ENCODE measurements at regions not wholly inside any gene's neighbourhood (a gene's known extent, or its start where the extent isn't known, plus 50 kb on each side); places are given as distances from the start of the nearest gene placed in this dataset.
"Not testable (repeated sequence)": the region's sequence is repeated elsewhere in the genome, so short reads cannot be mapped to it uniquely, and the experiment has no call there.

DNA sequence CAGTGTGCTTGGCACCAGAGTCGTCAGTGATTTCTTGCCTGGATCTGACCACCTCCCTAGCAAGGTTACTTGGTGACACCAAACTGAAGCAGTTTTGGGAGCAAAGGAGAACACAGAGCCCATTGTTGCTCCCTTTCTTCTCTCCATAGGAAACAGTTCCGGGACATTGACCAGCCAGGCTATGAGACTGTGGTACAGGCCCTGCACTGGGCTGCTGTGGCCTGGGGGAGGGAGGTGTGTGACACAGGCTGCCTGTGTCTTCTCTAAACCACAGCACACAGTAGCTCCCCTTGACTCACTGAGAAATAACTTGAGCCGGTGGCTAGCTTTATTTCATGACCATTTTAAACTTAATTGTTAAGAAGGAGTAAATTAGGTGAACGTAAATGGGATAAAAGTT, 214.8 kb upstream of the UBL3 start:
- DNase-seq (ENCODE audit: low spot score): no peak

- no peak for DNase-seq (ENCODE audit: low spot score)
Observed at GRCh38 chr13:30063892-30064291, 213.5 kb upstream of the UBL3 start.

DNA sequence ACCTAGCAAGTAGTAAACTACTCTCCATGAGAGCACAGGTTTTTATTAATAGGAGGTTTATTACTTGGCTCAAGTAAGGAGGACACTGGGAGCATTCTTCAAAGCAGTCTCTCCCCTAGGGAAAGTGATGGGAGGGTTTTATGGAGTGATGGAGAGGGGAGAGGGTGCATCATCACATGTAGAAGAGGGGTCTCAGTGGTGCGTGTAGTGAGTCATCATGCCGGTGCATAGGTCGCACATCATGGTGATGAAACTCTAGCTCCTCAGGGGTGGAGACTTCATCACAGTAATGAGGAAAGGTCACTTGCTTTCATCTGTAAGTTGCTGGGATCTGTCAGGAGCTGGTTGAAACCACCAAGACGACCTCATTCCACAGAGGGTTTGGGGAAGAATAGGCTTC, 210.8 kb upstream of the UBL3 start:
- no peak for DNase-seq (ENCODE audit: low spot score)

- DNase-seq (ENCODE audit: low spot score): no peak
Observed at GRCh38 chr13:30058429-30058828, 208.0 kb upstream of the UBL3 start.

- not testable (repeated sequence) for DNase-seq (ENCODE audit: low spot score)
Observed at GRCh38 chr13:30054546-30054945, 204.1 kb upstream of the UBL3 start.

GRCh38 chr13:30053939-30054338, 203.5 kb upstream of the UBL3 start:
- no peak for DNase-seq (ENCODE audit: low spot score)

- DNase-seq (ENCODE audit: low spot score): no peak
Observed at GRCh38 chr13:30052120-30052519, 201.7 kb upstream of the UBL3 start.

- DNase-seq (ENCODE audit: low spot score): no peak
Observed at GRCh38 chr13:30051531-30052060, 201.2 kb upstream of the UBL3 start.

- DNase-seq (ENCODE audit: low spot score): no peak
Observed at GRCh38 chr13:30049692-30050091, 199.3 kb upstream of the UBL3 start.

DNA sequence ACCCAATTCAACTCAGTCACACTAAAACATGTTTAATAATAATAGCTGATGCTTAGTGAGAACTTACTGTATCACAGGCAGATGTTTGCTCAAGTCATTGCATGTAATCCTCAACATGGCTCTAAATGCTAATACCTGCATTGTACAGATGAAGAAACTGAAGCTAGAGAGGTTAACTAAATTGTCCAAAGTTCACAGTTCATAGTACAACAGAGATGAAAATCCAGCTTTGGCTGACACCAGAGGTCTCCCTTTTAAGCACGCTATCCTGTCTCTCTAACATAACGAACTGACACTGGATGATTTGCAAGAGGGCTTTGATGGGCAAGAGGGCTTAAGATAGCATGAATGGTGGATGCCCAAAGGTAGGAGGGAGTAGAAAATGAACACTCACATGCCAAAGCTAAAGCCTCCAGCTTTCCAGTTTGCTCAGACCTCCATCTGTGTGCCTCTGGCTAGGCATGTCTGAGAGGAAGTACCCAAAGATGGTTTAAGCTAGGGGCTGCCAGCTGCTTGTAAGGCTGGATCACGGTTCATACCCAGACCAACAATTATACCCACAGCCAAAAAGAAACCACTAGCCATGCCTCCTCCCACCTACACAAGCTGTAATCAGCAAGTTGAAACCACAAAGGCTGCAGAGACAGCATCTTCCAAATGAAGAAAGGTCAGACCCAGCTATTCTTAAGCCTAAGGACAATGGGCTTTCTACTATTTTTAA, 196.9 kb upstream of the UBL3 start:
- DNase-seq (ENCODE audit: low spot score): no peak

- no peak for DNase-seq (ENCODE audit: low spot score)
Observed at GRCh38 chr13:30045916-30046704, 195.7 kb upstream of the UBL3 start.

GRCh38 chr13:30044932-30045331, 194.5 kb upstream of the UBL3 start:
- DNase-seq (ENCODE audit: low spot score): no peak

DNA sequence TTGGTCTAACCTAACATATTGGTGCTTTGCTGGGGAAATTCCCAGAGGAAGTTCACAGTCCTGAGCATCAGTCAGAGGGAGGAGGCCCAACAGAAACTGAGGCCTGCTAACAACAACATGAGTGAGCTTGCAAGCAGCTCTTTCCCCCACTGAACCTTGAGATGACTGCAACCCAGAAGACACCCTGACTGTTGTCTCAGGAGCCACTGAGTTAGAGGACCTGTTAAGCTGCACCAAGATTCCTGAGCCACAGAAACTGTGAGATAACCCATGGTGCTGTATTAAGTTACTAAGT, 193.2 kb upstream of the UBL3 start:
- no peak for DNase-seq (ENCODE audit: low spot score)

GRCh38 chr13:30042891-30043630, 192.6 kb upstream of the UBL3 start:
- DNase-seq (ENCODE audit: low spot score): no peak

- no peak for DNase-seq (ENCODE audit: low spot score)
Observed at GRCh38 chr13:30042272-30042671, 191.9 kb upstream of the UBL3 start.

- DNase-seq (ENCODE audit: low spot score): no peak
Observed at GRCh38 chr13:30039511-30039911, 189.1 kb upstream of the UBL3 start.

- no peak for DNase-seq (ENCODE audit: low spot score)
Observed at GRCh38 chr13:30038884-30039283, 188.5 kb upstream of the UBL3 start.

DNA sequence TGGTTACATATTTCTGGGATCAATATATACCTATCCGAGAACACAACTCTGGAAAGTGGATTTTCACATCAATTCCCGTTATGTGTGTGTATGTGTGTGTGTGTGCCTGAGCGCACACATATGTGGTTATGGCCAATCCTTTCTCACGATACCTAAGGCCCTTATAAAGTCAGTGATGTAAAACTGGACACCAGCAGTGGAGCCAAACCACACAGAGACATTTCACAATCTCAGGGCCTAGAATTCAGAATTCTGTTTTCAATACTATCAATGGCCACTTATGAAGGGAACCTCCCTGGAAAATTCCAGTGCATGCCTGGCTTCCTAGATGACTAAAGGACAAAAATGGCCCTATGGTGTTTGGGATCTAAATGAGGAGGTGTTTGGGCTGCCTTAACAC, 187.3 kb upstream of the UBL3 start:
- peak; percentile 23 for DNase-seq (ENCODE audit: low spot score)

DNA sequence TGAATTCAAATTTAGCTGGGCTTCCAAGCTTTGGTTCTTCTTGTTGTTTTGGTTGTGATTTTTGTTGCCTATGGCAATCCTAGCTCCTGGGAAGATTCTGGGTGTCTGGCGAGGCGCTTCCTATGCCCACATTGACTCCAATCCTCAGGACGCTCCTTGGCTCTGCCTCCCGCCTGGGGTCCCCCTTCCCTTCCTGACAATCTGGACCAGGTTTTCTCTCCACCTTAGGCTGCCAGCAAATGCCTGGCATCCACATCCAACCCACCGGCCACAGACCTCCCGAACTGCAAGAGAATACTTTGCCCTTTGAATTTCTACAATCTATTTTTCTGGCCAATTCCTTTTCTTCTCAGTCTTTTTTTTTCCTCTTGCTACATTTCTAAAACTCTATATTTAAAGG, 186.9 kb upstream of the UBL3 start:
- DNase-seq (ENCODE audit: low spot score): no peak

DNA sequence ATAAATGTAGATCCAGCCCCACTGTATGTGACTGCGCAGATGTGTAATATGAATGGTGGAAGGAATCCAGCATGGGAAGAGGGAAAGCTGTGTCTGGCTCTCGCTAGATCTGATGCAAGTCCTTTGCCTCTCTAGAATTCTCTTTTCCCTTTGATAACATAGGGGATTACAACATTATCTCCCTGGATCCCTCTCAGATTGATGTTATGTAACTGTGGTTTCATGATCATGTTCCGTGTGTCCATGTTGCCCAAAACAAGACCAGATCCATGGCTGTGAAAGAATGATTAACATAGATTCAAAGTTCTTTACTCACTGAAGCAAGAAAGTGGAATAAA, 184.0 kb upstream of the UBL3 start:
- no peak for DNase-seq (ENCODE audit: low spot score)

DNA sequence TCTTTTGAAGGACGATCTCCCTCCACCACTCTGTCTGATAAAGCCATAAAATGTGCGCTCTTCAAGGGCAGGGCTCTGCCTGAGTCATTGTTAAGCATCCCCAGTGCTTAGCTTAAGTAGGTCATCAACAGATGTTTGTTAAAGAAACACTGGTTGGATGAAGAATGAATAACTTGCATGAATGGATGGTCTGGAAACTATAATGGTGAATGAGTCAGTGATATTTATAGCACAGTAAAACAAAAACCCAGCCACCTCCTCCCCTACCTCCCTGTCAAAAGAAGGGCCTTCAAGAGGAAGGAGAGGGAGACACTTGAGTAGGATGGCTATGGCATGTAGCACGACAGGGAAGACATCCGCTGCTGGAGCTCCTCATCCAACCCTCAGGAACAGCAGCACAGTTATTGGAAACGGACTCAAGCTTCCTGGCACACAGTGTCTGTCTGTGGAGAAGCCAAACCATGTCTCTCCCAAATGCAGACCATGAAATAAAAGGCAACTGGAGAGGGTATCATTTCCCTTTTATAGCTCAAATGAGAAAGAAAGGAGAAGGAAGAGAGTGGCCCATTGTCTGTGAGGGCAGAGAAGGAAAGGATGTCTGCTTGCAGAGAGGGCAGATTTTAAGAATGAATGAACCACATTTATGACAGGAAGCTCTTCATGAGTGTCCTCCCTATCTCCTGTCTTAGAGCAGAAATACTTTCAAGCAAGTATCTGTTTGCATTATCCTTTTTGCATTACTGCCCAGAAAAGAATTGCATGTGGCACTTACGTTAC, 183.5 kb upstream of the UBL3 start:
- peak; percentile 69 for DNase-seq (ENCODE audit: low spot score)

GRCh38 chr13:30032263-30032662, 181.8 kb upstream of the UBL3 start:
- no peak for DNase-seq (ENCODE audit: low spot score)

All from H4 (cell line).